ENCODE measurements at regions not wholly inside any gene's neighbourhood (a gene's known extent, or its start where the extent isn't known, plus 50 kb on each side); places are given as distances from the start of the nearest gene placed in this dataset.

DNA sequence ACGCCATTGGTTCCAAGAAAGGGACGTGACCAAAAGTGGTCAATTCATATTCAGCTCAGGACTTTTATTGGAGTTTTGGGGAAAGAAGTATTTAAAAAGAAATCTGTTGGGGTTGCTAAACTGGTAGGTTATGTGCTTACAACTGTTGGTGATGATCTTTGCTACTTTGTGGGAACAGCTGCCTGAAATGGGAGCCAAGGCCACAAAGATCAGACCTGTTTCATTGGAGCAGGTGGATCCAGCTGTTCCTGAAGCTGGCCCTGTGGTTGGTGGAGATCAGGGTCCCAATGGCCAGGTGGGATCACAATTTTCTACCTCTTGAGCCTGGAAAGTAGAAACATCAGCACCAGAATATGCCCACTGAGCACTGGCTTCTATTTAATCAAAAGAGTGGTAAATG lies 144.5 kb downstream of the PSAT1 start:
- TF ChIP-seq, protein P1, sequence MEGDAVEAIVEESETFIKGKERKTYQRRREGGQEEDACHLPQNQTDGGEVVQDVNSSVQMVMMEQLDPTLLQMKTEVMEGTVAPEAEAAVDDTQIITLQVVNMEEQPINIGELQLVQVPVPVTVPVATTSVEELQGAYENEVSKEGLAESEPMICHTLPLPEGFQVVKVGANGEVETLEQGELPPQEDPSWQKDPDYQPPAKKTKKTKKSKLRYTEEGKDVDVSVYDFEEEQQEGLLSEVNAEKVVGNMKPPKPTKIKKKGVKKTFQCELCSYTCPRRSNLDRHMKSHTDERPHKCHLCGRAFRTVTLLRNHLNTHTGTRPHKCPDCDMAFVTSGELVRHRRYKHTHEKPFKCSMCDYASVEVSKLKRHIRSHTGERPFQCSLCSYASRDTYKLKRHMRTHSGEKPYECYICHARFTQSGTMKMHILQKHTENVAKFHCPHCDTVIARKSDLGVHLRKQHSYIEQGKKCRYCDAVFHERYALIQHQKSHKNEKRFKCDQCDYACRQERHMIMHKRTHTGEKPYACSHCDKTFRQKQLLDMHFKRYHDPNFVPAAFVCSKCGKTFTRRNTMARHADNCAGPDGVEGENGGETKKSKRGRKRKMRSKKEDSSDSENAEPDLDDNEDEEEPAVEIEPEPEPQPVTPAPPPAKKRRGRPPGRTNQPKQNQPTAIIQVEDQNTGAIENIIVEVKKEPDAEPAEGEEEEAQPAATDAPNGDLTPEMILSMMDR (IDR thresholded peaks at IDR 0.05; ENCODE audit: extremely low read depth in 1 of 2, insufficient read depth in 1 of 2, low read depth in 1 of 2, low read length in 2 of 2): no peak
- TF ChIP-seq POLR2A (IDR thresholded peaks at IDR 0.05; ENCODE audit: low read depth, low read length): no peak
- TF ChIP-seq EZH2 (IDR thresholded peaks at IDR 0.05; ENCODE audit: borderline replicate concordance, low read depth, low read length, severe bottlenecking): no peak
- TF ChIP-seq GATA2 (IDR thresholded peaks at IDR 0.05; ENCODE audit: insufficient read depth, insufficient read length, low read depth, low read length): no peak
